Left ventricle myocardium inferior (tissue), 1 donor: ENCODE measurements at regions not wholly inside any gene's neighbourhood (a gene's known extent, or its start where the extent isn't known, plus 50 kb on each side); places are given as distances from the start of the nearest gene placed in this dataset.
"Not testable (repeated sequence)": the region's sequence is repeated elsewhere in the genome, so short reads cannot be mapped to it uniquely, and the experiment has no call there.

Source experiments
- DNase-seq: peaks from one replicate; pipeline ENCODE4 v3.0.0-alpha.2; 2020
- H3K27ac ChIP-seq: fragments of 200-600 bp; replicated peaks from 2 replicates; pipeline ENCODE4 v1.8.0; 2021
- H3K27me3 ChIP-seq: fragments of 200-600 bp; 2 replicates; pipeline ENCODE4 v1.8.0; 2021; ENCODE audit warnings: low read depth
- H3K36me3 ChIP-seq: fragments of 200-600 bp; 2 replicates; pipeline ENCODE4 v1.8.0; 2021
- H3K4me1 ChIP-seq: fragments of 200-600 bp; 2 replicates; pipeline ENCODE4 v1.8.0; 2021
- H3K4me3 ChIP-seq: fragments of 200-600 bp; 2 replicates; pipeline ENCODE4 v1.8.0; 2021; ENCODE audit warnings: mild to moderate bottlenecking, moderate library complexity
- H3K9me3 ChIP-seq: fragments of 200-600 bp; replicated peaks from 2 replicates; pipeline ENCODE4 v1.8.0; 2021
- intact Hi-C: fragments of 100-400 bp; cut with micrococcal nuclease; formaldehyde crosslinking; loops from one replicate; pipeline ENCODE4 v1.11.0; 2022
- TF ChIP-seq, protein P1 (sequence below): fragments of 200-600 bp; IDR thresholded peaks from 2 replicates; pipeline ENCODE4 v1.8.0; 2021; ENCODE audit warnings: antibody characterized with exemption, mild to moderate bottlenecking, borderline replicate concordance
- donor health status: DM: no; HTN: yes; CAD: no; lungs with severe emphysema.

DNA sequence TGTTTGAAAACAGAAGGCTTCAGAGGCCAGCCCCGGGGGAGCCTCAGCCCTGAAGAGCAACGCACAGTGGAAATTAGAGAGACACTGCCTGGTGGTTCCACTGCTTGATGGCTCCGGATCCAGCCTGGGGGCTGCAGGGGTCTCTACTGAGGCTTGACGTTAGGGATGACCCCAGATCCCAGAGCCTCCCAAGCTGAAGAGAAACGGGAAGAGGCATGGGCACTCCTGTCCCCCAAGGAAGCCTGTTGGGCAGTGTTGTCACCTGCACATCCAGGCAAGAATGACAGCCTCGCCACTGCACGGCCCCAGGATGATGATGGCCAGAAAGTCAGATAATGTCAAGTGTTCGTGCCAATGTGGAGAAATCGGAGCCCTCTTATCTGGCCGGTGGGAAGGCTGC is 56.8 kb upstream of the FGF3 start:
- peak; percentile 2 for DNase-seq
- no peaks in the 10 kb centered on the region for H3K4me1 ChIP-seq
- TF ChIP-seq, protein P1, sequence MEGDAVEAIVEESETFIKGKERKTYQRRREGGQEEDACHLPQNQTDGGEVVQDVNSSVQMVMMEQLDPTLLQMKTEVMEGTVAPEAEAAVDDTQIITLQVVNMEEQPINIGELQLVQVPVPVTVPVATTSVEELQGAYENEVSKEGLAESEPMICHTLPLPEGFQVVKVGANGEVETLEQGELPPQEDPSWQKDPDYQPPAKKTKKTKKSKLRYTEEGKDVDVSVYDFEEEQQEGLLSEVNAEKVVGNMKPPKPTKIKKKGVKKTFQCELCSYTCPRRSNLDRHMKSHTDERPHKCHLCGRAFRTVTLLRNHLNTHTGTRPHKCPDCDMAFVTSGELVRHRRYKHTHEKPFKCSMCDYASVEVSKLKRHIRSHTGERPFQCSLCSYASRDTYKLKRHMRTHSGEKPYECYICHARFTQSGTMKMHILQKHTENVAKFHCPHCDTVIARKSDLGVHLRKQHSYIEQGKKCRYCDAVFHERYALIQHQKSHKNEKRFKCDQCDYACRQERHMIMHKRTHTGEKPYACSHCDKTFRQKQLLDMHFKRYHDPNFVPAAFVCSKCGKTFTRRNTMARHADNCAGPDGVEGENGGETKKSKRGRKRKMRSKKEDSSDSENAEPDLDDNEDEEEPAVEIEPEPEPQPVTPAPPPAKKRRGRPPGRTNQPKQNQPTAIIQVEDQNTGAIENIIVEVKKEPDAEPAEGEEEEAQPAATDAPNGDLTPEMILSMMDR: no peak
- H3K36me3 ChIP-seq: no peaks in the 10 kb centered on the region
- peaks cover 68% of the 10 kb centered on the region for H3K27me3 ChIP-seq
- intact Hi-C loops: no loop called here
- H3K9me3 ChIP-seq: no peaks in the 10 kb centered on the region
- no peak overlapping the region for H3K27ac ChIP-seq
- H3K4me3 ChIP-seq: no peak overlapping the region

GRCh38 chr11:69877235-69877634 is 58.0 kb upstream of the FGF3 start:
- no peak overlapping the region for H3K27ac ChIP-seq
- DNase-seq: peak; percentile 0
- no peaks in the 10 kb centered on the region for H3K9me3 ChIP-seq
- TF ChIP-seq, protein P1: no peak
- no peak overlapping the region for H3K4me3 ChIP-seq
- H3K36me3 ChIP-seq: no peaks in the 10 kb centered on the region
- H3K27me3 ChIP-seq: peaks cover 80% of the 10 kb centered on the region
- H3K4me1 ChIP-seq: no peaks in the 10 kb centered on the region
- intact Hi-C loops: no loop called here

GRCh38 chr11:69877704-69878103 is 58.5 kb upstream of the FGF3 start:
- H3K4me3 ChIP-seq, H3K36me3 ChIP-seq, H3K27ac ChIP-seq, intact Hi-C loops, H3K9me3 ChIP-seq, H3K4me1 ChIP-seq: not testable (repeated sequence)
- H3K27me3 ChIP-seq: peaks cover 85% of the 10 kb centered on the region
- peak; percentile 2 for DNase-seq

DNA sequence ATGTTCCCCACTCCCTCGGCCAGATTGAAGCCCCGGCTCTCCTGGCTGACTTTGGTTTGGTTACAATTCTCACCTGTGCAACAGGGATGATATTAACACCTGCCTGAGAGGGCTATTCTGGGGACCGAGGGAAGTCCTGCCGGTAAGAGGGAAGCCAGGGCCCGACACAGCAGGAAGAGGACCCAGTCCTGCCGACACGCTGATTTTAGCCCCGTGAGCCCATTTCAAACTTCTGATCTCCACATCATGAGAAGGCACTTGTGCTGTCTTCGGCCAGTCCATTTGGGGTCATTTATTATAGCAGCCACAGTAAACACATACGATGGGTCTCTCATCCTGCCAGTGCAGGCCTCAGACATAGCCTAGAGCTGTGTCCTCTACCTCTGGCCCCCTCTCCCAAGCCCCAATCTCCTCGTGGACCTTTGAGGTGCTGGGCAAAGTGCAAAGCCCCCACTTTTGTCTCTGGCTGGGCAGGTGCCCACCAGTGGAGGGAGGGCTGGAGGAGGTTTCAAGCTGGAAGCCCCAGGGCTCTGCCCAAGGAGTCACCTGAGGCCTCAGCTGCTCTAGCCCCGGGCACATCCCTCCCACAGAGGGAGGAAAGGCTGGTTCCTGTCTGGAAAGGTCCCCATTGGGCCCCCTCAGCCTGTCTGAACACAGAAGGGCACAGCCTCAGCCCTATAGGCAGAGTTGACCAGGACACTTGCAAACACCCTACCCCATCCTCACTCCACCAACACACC is 59.1 kb upstream of the FGF3 start:
- peak; percentile 6 for DNase-seq
- Histone ChIP-seq H3K4me3 (no peak overlapping the region), H3K27ac (no peak overlapping the region), H3K4me1 (no peaks in the 10 kb centered on the region), H3K27me3 (peaks cover 87% of the 10 kb centered on the region), H3K9me3 (no peaks in the 10 kb centered on the region), H3K36me3 (no peaks in the 10 kb centered on the region)
- intact Hi-C loops: no loop called here
- TF ChIP-seq, protein P1: no peak

DNA sequence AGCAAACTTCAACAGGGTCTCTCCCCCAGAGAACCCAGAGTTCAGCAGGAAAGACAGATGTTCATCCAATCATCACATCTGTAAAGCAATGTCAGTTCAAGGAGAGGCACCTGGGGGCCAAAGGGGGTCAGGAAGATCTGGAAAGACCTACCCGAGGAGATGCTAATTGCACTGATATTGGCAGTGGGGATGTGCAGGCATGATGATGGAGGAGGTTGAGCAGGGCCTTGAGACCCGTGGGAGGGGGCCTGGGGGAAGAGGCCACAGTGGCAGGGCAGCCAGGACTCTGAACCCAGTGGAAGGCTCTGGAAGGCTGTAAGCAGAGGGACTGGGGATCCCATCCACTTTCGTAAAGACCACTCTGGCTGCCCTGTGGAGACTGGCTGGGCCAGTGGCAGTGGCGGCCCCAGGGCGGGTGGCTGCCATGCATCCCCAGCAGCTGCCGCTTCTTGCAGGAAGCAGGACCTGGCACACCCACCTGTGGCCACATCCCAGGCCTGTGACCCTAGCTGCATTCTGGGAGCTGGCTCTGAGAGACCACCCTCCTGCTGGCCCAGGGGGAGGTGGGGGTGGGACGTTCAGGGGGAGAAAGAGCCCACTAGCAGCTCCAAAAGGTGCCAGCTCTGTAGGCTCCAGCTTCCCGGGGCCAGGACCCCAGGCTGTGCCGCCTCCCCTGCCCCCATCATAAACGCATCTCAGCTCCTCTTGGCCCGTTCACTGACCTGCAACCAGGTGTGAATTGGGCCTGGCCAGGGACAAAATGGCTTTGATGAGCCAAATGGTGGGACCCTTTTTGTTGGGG is 59.9 kb upstream of the FGF3 start:
- peak; percentile 8 for DNase-seq
- Histone ChIP-seq H3K27ac (no peak overlapping the region), H3K36me3 (no peaks in the 10 kb centered on the region), H3K9me3 (no peaks in the 10 kb centered on the region), H3K4me3 (no peak overlapping the region), H3K27me3 (peaks cover 89% of the 10 kb centered on the region), H3K4me1 (no peaks in the 10 kb centered on the region)
- intact Hi-C loops: no loop called here
- TF ChIP-seq, protein P1: no peak

- Histone ChIP-seq H3K9me3 (no peaks in the 10 kb centered on the region), H3K4me1 (no peaks in the 10 kb centered on the region), H3K27me3 (peaks cover 89% of the 10 kb centered on the region), H3K36me3 (no peaks in the 10 kb centered on the region), H3K27ac (no peak overlapping the region), H3K4me3 (no peak overlapping the region)
- no peak for DNase-seq
- intact Hi-C loops: no loop called here
- TF ChIP-seq, protein P1: no peak
These were observed 60.5 kb upstream of the FGF3 start for GRCh38 chr11:69879729-69880005.
